Gastrocnemius medialis (tissue), 4 donors: ENCODE measurements at regions not wholly inside any gene's neighbourhood (a gene's known extent, or its start where the extent isn't known, plus 50 kb on each side); places are given as distances from the start of the nearest gene placed in this dataset.

Source experiments
- CTCF ChIP-seq, 5 experiments: fragments of 450-650 bp in 3 of 5; fragments of 200-600 bp in 2 of 5; sonication (generic) in 2 of 5; IDR thresholded peaks in 4 of 5; conservative IDR thresholded peaks in 1 of 5; 1 replicate in 4 of 5; 2 replicates in 1 of 5; pipeline ENCODE4 v1.5.1; 2016 to 2019; ENCODE audit warnings: antibody characterized with exemption in 5 of 5, mild to moderate bottlenecking in 3 of 5, moderate library complexity in 3 of 5
- POLR2A ChIP-seq, 2 donors: fragments of 450-650 bp; IDR thresholded peaks; one replicate each; pipeline ENCODE4 v1.6.1; 2017; ENCODE audit warnings: antibody characterized with exemption in 2 of 2, mild to moderate bottlenecking in 2 of 2, moderate library complexity in 2 of 2

- TF ChIP-seq POLR2A (IDR thresholded peaks at IDR 0.05) (no peak), CTCF (IDR thresholded peaks at IDR 0.05 in 4 of 5, conservative IDR thresholded peaks at IDR 0.05 in 1 of 5) (no peak)
These were observed 174.3 kb upstream of the ID4 start for GRCh38 chr6:19662911-19663310.
